SU-DHL-6 (cell line): ENCODE measurements at regions not wholly inside any gene's neighbourhood (a gene's known extent, or its start where the extent isn't known, plus 50 kb on each side); places are given as distances from the start of the nearest gene placed in this dataset.
"Not testable (repeated sequence)": the region's sequence is repeated elsewhere in the genome, so short reads cannot be mapped to it uniquely, and the experiment has no call there.

Source experiments
- CTCF ChIP-seq: fragments of 200-600 bp; sonication (generic); IDR thresholded peaks from one replicate; pipeline ENCODE4 v1.5.1; 2017; ENCODE audit warnings: antibody characterized with exemption, mild to moderate bottlenecking, low read length, moderate library complexity; ENCODE audit not compliant: insufficient read depth, poor library complexity, severe bottlenecking
- EZH2phosphoT487 ChIP-seq: fragments of 200-600 bp; sonication (generic), shearing (Covaris generic); conservative IDR thresholded peaks from 2 replicates; pipeline ENCODE4 v1.6.1; 2018; ENCODE audit warnings: mild to moderate bottlenecking, antibody characterized with exemption, low read length, moderate library complexity, mixed read lengths

DNA sequence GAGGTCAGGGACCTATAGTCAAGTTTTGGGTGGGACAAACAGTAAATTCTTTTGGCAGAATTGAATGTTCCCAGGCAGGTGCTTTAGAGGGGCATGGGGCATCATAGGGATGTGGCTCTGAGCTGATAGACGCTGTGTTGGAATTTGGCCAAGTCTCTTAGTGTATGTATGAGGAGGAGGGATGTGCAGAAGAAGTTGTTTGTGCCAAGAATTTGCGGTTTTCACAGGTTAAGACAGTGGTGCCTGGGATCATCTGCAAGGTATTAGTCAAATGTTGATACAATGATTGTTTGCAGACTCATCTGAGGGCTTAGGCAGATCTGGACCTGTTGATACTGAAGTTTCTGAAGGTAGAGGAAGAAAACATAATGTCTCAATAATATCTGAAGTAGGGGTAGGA, 519.4 kb downstream of the SPATA31A6 start:
- not testable (repeated sequence) for TF ChIP-seq CTCF, EZH2phosphoT487
